HG03039 (cell line): ENCODE measurements at regions not wholly inside any gene's neighbourhood (a gene's known extent, or its start where the extent isn't known, plus 50 kb on each side); places are given as distances from the start of the nearest gene placed in this dataset.

Experiments used
- ATAC-seq: cut with Tn5 transposase; IDR thresholded peaks from one replicate; pipeline ENCODE4 v1.9.1; 2021; ENCODE audit warnings: mild to moderate bottlenecking, moderate library complexity; ENCODE audit not compliant: unreplicated experiment

GRCh38 chr14:61226015-61226654, 55.0 kb downstream of the TMEM30B start:
- no peak for ATAC-seq

GRCh38 chr14:61225344-61225743, 55.8 kb downstream of the TMEM30B start:
- ATAC-seq, result no peak

- ATAC-seq, result no peak
Measured at GRCh38 chr14:61223552-61223951, 57.6 kb downstream of the TMEM30B start.

GRCh38 chr14:61222388-61222787, 58.8 kb downstream of the TMEM30B start:
- no peak for ATAC-seq

GRCh38 chr14:61221906-61222305, 59.2 kb downstream of the TMEM30B start:
- no peak for ATAC-seq

- ATAC-seq, result no peak
Measured at GRCh38 chr14:61219673-61220072, 61.5 kb downstream of the TMEM30B start.

- no peak for ATAC-seq
Measured at GRCh38 chr14:61219256-61219655, 61.9 kb downstream of the TMEM30B start.

GRCh38 chr14:61218767-61219166, 62.4 kb downstream of the TMEM30B start:
- ATAC-seq, result no peak

- no peak for ATAC-seq
Measured at GRCh38 chr14:61218157-61218556, 63.0 kb downstream of the TMEM30B start.

- no peak for ATAC-seq
Measured at GRCh38 chr14:61217516-61217915, 63.6 kb downstream of the TMEM30B start.

GRCh38 chr14:61215222-61216020, 65.7 kb downstream of the TMEM30B start:
- no peak for ATAC-seq

GRCh38 chr14:61213920-61214319, 67.2 kb downstream of the TMEM30B start:
- ATAC-seq, result no peak

GRCh38 chr14:61213191-61213621, 67.9 kb downstream of the TMEM30B start:
- ATAC-seq, result no peak

GRCh38 chr14:61212546-61212945, 68.6 kb downstream of the TMEM30B start:
- ATAC-seq, result no peak

GRCh38 chr14:61211476-61212255, 69.5 kb downstream of the TMEM30B start:
- no peak for ATAC-seq

GRCh38 chr14:61203081-61203753, 77.9 kb downstream of the TMEM30B start:
- ATAC-seq, result no peak

GRCh38 chr14:61202124-61202523, 79.0 kb downstream of the TMEM30B start:
- no peak for ATAC-seq

- ATAC-seq, result no peak
Measured at GRCh38 chr14:61201171-61201570, 80.0 kb downstream of the TMEM30B start.

- ATAC-seq, result no peak
Measured at GRCh38 chr14:61197416-61197815, 83.7 kb downstream of the TMEM30B start.

GRCh38 chr14:61196792-61197191, 84.3 kb downstream of the TMEM30B start:
- ATAC-seq, result no peak

GRCh38 chr14:61196034-61196433, 85.1 kb downstream of the TMEM30B start:
- ATAC-seq, result no peak
